Keratinocyte (primary cell): ENCODE measurements at regions not wholly inside any gene's neighbourhood (a gene's known extent, or its start where the extent isn't known, plus 50 kb on each side); places are given as distances from the start of the nearest gene placed in this dataset.

Experiments
- DNase-seq: peaks from one replicate; pipeline ENCODE4 v3.0.0-alpha.2; 2011; ENCODE audit warnings: low read depth, missing footprints, low spot score
- FAIRE-seq: peaks from 2 replicates; lab custom pipeline; 2011; peaks lifted over from hg19 to GRCh38; lab: Jason Lieb, UNC
- H2AFZ ChIP-seq: 2 replicates; pipeline ENCODE4 v1.6.0; 2012; ENCODE audit warnings: low read length, control low read depth, inconsistent platforms; ENCODE audit not compliant: control insufficient read depth
- H3K27ac ChIP-seq: 2 replicates; pipeline ENCODE4 v1.5.1; 2011; ENCODE audit warnings: low read length; ENCODE audit not compliant: control insufficient read depth, insufficient read depth
- H3K27me3 ChIP-seq: 3 replicates; pipeline ENCODE4 v1.6.0; 2011; ENCODE audit warnings: low read length; ENCODE audit not compliant: control insufficient read depth, insufficient read depth; ENCODE audit errors: extremely low read depth
- H3K36me3 ChIP-seq, 2 experiments: 2 replicates in 1 of 2; 3 replicates in 1 of 2; pipeline ENCODE4 v1.5.1; 2011; ENCODE audit warnings: low read length in 2 of 2, mild to moderate bottlenecking in 1 of 2; ENCODE audit not compliant: control insufficient read depth in 2 of 2, insufficient read depth in 2 of 2; ENCODE audit errors: extremely low read depth in 1 of 2
- H3K4me1 ChIP-seq: 3 replicates; pipeline ENCODE4 v1.5.1; 2011; ENCODE audit warnings: low read length; ENCODE audit not compliant: control insufficient read depth, insufficient read depth; ENCODE audit errors: extremely low read depth
- H3K4me2 ChIP-seq: 3 replicates; pipeline ENCODE4 v1.6.0; 2011; ENCODE audit warnings: low read depth, low read length; ENCODE audit not compliant: control insufficient read depth, insufficient read depth; ENCODE audit errors: extremely low read depth
- H3K4me3 ChIP-seq, 3 experiments: fragments of 200-600 bp in 1 of 3; sonication (generic) in 1 of 3; 2 replicates in 2 of 3; 3 replicates in 1 of 3; pipeline ENCODE4 v1.5.1; 2011 to 2016; ENCODE audit warnings: low read length in 3 of 3, mild to moderate bottlenecking in 3 of 3, control low read depth in 2 of 3, inconsistent platforms in 1 of 3, low read depth in 1 of 3, mixed read lengths in 1 of 3, mixed run types in 1 of 3, moderate library complexity in 1 of 3; ENCODE audit not compliant: control insufficient read depth in 2 of 3, insufficient read depth in 2 of 3; ENCODE audit errors: extremely low read depth in 1 of 3
- H3K79me2 ChIP-seq: 2 replicates; pipeline ENCODE4 v1.6.0; 2012; ENCODE audit warnings: low read length; ENCODE audit not compliant: control insufficient read depth, insufficient read depth
- H3K9ac ChIP-seq: 3 replicates; pipeline ENCODE4 v1.6.0; 2011; ENCODE audit warnings: low read length; ENCODE audit not compliant: control insufficient read depth, insufficient read depth; ENCODE audit errors: extremely low read depth
- H3K9me1 ChIP-seq: 3 replicates; pipeline ENCODE4 v1.6.0; 2011; ENCODE audit warnings: low read length; ENCODE audit not compliant: control insufficient read depth, insufficient read depth; ENCODE audit errors: extremely low read depth
- H3K9me3 ChIP-seq: 2 replicates; pipeline ENCODE4 v1.5.1; 2012; ENCODE audit warnings: low read depth, low read length; ENCODE audit not compliant: control insufficient read depth
- H4K20me1 ChIP-seq: 3 replicates; pipeline ENCODE4 v1.6.0; 2011; ENCODE audit warnings: low read length; ENCODE audit not compliant: control insufficient read depth, insufficient read depth; ENCODE audit errors: extremely low read depth
- CTCF ChIP-seq, 3 experiments: IDR thresholded peaks in 1 of 3; conservative IDR thresholded peaks in 1 of 3; optimal IDR thresholded peaks in 1 of 3; 2 replicates in 2 of 3; 3 replicates in 1 of 3; pipeline versions ENCODE3 to v1.5.1; 2011; ENCODE audit warnings: low read length in 3 of 3, mild to moderate bottlenecking in 3 of 3, moderate library complexity in 2 of 3, control low read depth in 1 of 3, inconsistent platforms in 1 of 3; ENCODE audit not compliant: insufficient read depth in 2 of 3; ENCODE audit errors: extremely low read depth in 1 of 3
- EZH2 ChIP-seq: IDR thresholded peaks from one replicate; pipeline ENCODE4 v1.6.1; 2012; ENCODE audit warnings: inconsistent platforms, mild to moderate bottlenecking, low read length, moderate library complexity
- dilution Hi-C: fragments of 300-500 bp; cut with MboI; formaldehyde crosslinking; loops from one replicate; pipeline ENCODE4 v1.7.0; 2020; ENCODE audit warnings: low sequenced_read_pairs; ENCODE audit not compliant: extremely low pct_ligation_motif_present

- H3K4me2 ChIP-seq: no peak overlapping the region
- FAIRE-seq (peak; percentile 59), DNase-seq (no peak)
- no peaks in the 10 kb centered on the region for H4K20me1 ChIP-seq
- no peaks in the 10 kb centered on the region for H3K79me2 ChIP-seq
- no peaks in the 10 kb centered on the region for H3K27me3 ChIP-seq
- no peak overlapping the region for H3K4me3 ChIP-seq
- no peaks in the 10 kb centered on the region for H3K36me3 ChIP-seq
- no peak overlapping the region for H3K9ac ChIP-seq
- dilution Hi-C loops: no loop called here
- no peaks in the 10 kb centered on the region for H3K9me3 ChIP-seq
- TF ChIP-seq CTCF (optimal IDR thresholded peaks at IDR 0.05 in 1 of 3, IDR thresholded peaks at IDR 0.05 in 1 of 3, conservative IDR thresholded peaks at IDR 0.05 in 1 of 3; ENCODE audit: extremely low read depth in 1 of 3, insufficient read depth in 2 of 3, low read length in 3 of 3) (no peak), EZH2 (no peak)
- H3K27ac ChIP-seq: no peak overlapping the region
- H3K4me1 ChIP-seq: peaks cover 21% of the 10 kb centered on the region
- no peaks in the 10 kb centered on the region for H3K9me1 ChIP-seq
- H2AFZ ChIP-seq: peak overlapping the region; percentile 21
Measured at GRCh38 chr1:185632659-185633423, 101.3 kb upstream of the HMCN1 start.

- Histone ChIP-seq H3K4me3 (no peak overlapping the region), H2AFZ (no peak overlapping the region), H3K4me1 (peaks cover 14% of the 10 kb centered on the region), H3K27me3 (no peaks in the 10 kb centered on the region), H3K79me2 (no peaks in the 10 kb centered on the region), H3K9me1 (no peaks in the 10 kb centered on the region), H4K20me1 (no peaks in the 10 kb centered on the region), H3K9me3 (no peaks in the 10 kb centered on the region), H3K36me3 (no peaks in the 10 kb centered on the region), H3K4me2 (no peak overlapping the region), H3K27ac (no peak overlapping the region), H3K9ac (no peak overlapping the region)
- dilution Hi-C loops: no loop called here
- no peak for TF ChIP-seq EZH2
- no peak for TF ChIP-seq CTCF (optimal IDR thresholded peaks at IDR 0.05 in 1 of 3, IDR thresholded peaks at IDR 0.05 in 1 of 3, conservative IDR thresholded peaks at IDR 0.05 in 1 of 3; ENCODE audit: extremely low read depth in 1 of 3, insufficient read depth in 2 of 3, low read length in 3 of 3)
- DNase-seq: no peak
- FAIRE-seq: no peak
Measured at GRCh38 chr1:185631843-185632242, 102.3 kb upstream of the HMCN1 start.
